ENCODE measurements at regions not wholly inside any gene's neighbourhood (a gene's known extent, or its start where the extent isn't known, plus 50 kb on each side); places are given as distances from the start of the nearest gene placed in this dataset.

DNA sequence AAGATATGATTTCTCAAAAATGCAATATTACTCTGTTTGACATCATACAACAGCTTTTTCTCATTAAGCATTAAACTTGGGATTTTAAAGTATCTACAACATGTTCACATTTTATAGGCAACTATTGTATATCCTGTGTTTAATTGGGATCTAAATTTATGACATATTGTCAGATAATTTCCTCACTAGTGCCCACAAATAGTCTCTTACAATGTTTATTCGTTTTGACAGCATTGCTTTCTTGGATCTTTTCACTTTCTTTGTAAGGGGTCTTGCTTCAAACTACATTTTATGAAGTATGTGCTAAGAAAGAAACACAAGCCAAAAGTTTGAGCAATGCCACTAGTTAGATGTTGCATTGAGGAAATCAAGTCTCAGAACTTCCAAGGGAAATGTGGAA, 285.1 kb downstream of the TMEM167A start:
- TF ChIP-seq, protein P1, sequence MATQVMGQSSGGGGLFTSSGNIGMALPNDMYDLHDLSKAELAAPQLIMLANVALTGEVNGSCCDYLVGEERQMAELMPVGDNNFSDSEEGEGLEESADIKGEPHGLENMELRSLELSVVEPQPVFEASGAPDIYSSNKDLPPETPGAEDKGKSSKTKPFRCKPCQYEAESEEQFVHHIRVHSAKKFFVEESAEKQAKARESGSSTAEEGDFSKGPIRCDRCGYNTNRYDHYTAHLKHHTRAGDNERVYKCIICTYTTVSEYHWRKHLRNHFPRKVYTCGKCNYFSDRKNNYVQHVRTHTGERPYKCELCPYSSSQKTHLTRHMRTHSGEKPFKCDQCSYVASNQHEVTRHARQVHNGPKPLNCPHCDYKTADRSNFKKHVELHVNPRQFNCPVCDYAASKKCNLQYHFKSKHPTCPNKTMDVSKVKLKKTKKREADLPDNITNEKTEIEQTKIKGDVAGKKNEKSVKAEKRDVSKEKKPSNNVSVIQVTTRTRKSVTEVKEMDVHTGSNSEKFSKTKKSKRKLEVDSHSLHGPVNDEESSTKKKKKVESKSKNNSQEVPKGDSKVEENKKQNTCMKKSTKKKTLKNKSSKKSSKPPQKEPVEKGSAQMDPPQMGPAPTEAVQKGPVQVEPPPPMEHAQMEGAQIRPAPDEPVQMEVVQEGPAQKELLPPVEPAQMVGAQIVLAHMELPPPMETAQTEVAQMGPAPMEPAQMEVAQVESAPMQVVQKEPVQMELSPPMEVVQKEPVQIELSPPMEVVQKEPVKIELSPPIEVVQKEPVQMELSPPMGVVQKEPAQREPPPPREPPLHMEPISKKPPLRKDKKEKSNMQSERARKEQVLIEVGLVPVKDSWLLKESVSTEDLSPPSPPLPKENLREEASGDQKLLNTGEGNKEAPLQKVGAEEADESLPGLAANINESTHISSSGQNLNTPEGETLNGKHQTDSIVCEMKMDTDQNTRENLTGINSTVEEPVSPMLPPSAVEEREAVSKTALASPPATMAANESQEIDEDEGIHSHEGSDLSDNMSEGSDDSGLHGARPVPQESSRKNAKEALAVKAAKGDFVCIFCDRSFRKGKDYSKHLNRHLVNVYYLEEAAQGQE (IDR thresholded peaks at IDR 0.05; ENCODE audit: insufficient replicate concordance, low read depth), result no peak
- TF ChIP-seq, protein P2, sequence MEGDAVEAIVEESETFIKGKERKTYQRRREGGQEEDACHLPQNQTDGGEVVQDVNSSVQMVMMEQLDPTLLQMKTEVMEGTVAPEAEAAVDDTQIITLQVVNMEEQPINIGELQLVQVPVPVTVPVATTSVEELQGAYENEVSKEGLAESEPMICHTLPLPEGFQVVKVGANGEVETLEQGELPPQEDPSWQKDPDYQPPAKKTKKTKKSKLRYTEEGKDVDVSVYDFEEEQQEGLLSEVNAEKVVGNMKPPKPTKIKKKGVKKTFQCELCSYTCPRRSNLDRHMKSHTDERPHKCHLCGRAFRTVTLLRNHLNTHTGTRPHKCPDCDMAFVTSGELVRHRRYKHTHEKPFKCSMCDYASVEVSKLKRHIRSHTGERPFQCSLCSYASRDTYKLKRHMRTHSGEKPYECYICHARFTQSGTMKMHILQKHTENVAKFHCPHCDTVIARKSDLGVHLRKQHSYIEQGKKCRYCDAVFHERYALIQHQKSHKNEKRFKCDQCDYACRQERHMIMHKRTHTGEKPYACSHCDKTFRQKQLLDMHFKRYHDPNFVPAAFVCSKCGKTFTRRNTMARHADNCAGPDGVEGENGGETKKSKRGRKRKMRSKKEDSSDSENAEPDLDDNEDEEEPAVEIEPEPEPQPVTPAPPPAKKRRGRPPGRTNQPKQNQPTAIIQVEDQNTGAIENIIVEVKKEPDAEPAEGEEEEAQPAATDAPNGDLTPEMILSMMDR (IDR thresholded peaks at IDR 0.05; ENCODE audit: insufficient read depth, low read length), result no peak

Measured in HL-60 (cell line).